ENCODE measurements at regions not wholly inside any gene's neighbourhood (a gene's known extent, or its start where the extent isn't known, plus 50 kb on each side); places are given as distances from the start of the nearest gene placed in this dataset.

DNA sequence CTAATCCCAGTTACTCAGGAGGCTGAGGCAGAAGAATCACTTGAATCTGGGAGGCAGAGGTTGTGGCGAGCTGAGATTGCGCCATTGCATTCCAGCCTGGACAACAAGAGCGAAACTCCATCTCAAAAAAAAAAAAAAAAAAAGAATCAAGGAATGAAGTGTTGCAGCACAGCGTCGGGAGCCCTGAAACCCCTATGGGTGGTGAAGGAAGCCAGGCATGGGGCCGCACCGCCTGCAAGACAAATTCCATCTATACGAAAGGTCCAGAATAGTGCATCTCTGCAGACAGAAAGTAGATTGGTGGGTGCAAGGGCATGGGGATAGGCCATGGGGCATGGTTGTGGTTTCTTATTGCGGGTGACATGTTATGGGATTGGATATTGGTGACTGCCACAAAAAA, 98.6 kb upstream of the PRR20G start:
- TF ChIP-seq, protein P1, sequence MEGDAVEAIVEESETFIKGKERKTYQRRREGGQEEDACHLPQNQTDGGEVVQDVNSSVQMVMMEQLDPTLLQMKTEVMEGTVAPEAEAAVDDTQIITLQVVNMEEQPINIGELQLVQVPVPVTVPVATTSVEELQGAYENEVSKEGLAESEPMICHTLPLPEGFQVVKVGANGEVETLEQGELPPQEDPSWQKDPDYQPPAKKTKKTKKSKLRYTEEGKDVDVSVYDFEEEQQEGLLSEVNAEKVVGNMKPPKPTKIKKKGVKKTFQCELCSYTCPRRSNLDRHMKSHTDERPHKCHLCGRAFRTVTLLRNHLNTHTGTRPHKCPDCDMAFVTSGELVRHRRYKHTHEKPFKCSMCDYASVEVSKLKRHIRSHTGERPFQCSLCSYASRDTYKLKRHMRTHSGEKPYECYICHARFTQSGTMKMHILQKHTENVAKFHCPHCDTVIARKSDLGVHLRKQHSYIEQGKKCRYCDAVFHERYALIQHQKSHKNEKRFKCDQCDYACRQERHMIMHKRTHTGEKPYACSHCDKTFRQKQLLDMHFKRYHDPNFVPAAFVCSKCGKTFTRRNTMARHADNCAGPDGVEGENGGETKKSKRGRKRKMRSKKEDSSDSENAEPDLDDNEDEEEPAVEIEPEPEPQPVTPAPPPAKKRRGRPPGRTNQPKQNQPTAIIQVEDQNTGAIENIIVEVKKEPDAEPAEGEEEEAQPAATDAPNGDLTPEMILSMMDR (IDR thresholded peaks at IDR 0.05; ENCODE audit: insufficient read depth, low read depth, low read length), result no peak
- TF ChIP-seq EZH2 (IDR thresholded peaks at IDR 0.05; ENCODE audit: insufficient read depth, low read length), result no peak
